H1 (cell line): ENCODE measurements at regions not wholly inside any gene's neighbourhood (a gene's known extent, or its start where the extent isn't known, plus 50 kb on each side); places are given as distances from the start of the nearest gene placed in this dataset.

ENCODE experiments used
- CTBP2 ChIP-seq: IDR thresholded peaks from 2 replicates; pipeline ENCODE4 v1.7.0; 2011; ENCODE audit warnings: borderline replicate concordance, mild to moderate bottlenecking, moderate library complexity, mixed read lengths, low read length; ENCODE audit not compliant: insufficient read depth, insufficient read length
- JUND ChIP-seq: IDR thresholded peaks from 2 replicates; pipeline ENCODE4 v1.6.1; 2011; ENCODE audit warnings: mild to moderate bottlenecking, improper control_type of control experiment, low read length
- MAFK ChIP-seq: IDR thresholded peaks from 2 replicates; pipeline ENCODE4 v1.6.1; 2012; ENCODE audit warnings: low read depth, mild to moderate bottlenecking, improper control_type of control experiment, low read length
- SIX5 ChIP-seq: IDR thresholded peaks from 2 replicates; pipeline ENCODE4 v1.6.1; 2011; ENCODE audit warnings: mild to moderate bottlenecking, low read depth, low read length
- TAF7 ChIP-seq: optimal IDR thresholded peaks from 2 replicates; pipeline ENCODE3; 2011; ENCODE audit warnings: low read depth, mild to moderate bottlenecking, inconsistent platforms, low read length, moderate library complexity, borderline replicate concordance
- TF ChIP-seq, protein P1 (sequence below): fragments of 300-600 bp; sonication (generic); IDR thresholded peaks from 2 replicates; pipeline ENCODE4 v1.7.1; 2012; ENCODE audit warnings: low read length, moderate library complexity, mild to moderate bottlenecking, inconsistent platforms; ENCODE audit not compliant: insufficient replicate concordance

DNA sequence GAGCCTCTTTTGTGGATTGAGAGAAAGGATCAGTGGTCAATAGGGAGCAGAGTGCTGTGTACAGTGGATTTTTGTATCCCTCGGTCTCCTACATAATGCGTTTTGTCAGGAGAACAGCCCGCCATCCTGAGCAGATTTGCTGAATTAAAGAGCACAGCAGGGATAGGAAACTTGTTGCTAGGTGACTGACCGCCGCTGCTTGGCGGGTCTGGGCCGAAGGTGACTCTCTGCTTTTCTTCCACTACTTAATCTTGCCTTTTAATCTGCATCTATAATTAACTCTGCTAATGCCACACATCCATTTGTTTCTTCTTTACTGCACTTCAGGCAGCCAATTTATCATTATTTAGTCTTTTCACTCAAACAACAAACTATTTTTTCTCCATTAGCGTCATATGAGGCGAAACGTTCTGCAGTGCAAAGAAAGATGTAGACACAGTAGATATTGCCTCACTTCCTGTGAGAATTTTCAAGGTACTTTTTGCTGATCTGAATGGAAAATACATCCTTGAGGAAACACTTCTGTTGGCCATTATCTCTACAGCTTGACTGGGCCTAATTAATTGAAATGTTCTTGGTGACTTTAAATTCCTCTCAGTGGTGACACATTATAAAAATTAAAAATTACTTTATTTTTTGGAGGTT is 108.0 kb downstream of the PPM1A start (continued):
- TF ChIP-seq, protein P1, sequence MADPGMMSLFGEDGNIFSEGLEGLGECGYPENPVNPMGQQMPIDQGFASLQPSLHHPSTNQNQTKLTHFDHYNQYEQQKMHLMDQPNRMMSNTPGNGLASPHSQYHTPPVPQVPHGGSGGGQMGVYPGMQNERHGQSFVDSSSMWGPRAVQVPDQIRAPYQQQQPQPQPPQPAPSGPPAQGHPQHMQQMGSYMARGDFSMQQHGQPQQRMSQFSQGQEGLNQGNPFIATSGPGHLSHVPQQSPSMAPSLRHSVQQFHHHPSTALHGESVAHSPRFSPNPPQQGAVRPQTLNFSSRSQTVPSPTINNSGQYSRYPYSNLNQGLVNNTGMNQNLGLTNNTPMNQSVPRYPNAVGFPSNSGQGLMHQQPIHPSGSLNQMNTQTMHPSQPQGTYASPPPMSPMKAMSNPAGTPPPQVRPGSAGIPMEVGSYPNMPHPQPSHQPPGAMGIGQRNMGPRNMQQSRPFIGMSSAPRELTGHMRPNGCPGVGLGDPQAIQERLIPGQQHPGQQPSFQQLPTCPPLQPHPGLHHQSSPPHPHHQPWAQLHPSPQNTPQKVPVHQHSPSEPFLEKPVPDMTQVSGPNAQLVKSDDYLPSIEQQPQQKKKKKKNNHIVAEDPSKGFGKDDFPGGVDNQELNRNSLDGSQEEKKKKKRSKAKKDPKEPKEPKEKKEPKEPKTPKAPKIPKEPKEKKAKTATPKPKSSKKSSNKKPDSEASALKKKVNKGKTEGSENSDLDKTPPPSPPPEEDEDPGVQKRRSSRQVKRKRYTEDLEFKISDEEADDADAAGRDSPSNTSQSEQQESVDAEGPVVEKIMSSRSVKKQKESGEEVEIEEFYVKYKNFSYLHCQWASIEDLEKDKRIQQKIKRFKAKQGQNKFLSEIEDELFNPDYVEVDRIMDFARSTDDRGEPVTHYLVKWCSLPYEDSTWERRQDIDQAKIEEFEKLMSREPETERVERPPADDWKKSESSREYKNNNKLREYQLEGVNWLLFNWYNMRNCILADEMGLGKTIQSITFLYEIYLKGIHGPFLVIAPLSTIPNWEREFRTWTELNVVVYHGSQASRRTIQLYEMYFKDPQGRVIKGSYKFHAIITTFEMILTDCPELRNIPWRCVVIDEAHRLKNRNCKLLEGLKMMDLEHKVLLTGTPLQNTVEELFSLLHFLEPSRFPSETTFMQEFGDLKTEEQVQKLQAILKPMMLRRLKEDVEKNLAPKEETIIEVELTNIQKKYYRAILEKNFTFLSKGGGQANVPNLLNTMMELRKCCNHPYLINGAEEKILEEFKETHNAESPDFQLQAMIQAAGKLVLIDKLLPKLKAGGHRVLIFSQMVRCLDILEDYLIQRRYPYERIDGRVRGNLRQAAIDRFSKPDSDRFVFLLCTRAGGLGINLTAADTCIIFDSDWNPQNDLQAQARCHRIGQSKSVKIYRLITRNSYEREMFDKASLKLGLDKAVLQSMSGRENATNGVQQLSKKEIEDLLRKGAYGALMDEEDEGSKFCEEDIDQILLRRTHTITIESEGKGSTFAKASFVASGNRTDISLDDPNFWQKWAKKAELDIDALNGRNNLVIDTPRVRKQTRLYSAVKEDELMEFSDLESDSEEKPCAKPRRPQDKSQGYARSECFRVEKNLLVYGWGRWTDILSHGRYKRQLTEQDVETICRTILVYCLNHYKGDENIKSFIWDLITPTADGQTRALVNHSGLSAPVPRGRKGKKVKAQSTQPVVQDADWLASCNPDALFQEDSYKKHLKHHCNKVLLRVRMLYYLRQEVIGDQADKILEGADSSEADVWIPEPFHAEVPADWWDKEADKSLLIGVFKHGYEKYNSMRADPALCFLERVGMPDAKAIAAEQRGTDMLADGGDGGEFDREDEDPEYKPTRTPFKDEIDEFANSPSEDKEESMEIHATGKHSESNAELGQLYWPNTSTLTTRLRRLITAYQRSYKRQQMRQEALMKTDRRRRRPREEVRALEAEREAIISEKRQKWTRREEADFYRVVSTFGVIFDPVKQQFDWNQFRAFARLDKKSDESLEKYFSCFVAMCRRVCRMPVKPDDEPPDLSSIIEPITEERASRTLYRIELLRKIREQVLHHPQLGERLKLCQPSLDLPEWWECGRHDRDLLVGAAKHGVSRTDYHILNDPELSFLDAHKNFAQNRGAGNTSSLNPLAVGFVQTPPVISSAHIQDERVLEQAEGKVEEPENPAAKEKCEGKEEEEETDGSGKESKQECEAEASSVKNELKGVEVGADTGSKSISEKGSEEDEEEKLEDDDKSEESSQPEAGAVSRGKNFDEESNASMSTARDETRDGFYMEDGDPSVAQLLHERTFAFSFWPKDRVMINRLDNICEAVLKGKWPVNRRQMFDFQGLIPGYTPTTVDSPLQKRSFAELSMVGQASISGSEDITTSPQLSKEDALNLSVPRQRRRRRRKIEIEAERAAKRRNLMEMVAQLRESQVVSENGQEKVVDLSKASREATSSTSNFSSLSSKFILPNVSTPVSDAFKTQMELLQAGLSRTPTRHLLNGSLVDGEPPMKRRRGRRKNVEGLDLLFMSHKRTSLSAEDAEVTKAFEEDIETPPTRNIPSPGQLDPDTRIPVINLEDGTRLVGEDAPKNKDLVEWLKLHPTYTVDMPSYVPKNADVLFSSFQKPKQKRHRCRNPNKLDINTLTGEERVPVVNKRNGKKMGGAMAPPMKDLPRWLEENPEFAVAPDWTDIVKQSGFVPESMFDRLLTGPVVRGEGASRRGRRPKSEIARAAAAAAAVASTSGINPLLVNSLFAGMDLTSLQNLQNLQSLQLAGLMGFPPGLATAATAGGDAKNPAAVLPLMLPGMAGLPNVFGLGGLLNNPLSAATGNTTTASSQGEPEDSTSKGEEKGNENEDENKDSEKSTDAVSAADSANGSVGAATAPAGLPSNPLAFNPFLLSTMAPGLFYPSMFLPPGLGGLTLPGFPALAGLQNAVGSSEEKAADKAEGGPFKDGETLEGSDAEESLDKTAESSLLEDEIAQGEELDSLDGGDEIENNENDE = no peak
- TF ChIP-seq CTBP2 (no peak), MAFK (no peak), TAF7 (no peak), JUND (no peak), SIX5 (no peak)
